IPS-18c (cell line): ENCODE measurements at regions not wholly inside any gene's neighbourhood (a gene's known extent, or its start where the extent isn't known, plus 50 kb on each side); places are given as distances from the start of the nearest gene placed in this dataset.
A peak's percentile ranks its signal among the peaks of the same experiment; 100 is the strongest.
"Not testable (repeated sequence)": the region's sequence is repeated elsewhere in the genome, so short reads cannot be mapped to it uniquely, and the experiment has no call there.

Source experiments
- H3K4me3 ChIP-seq: 2 replicates; pipeline ENCODE4 v1.7.0; 2013; ENCODE audit warnings: low read depth, mild to moderate bottlenecking, low read length, moderate library complexity; ENCODE audit not compliant: insufficient read depth
- H3K9me3 ChIP-seq: one replicate; pipeline ENCODE4 v1.6.1; 2013; ENCODE audit warnings: mild to moderate bottlenecking, low read length, moderate library complexity; ENCODE audit not compliant: control insufficient read depth, insufficient read depth

- Histone ChIP-seq H3K4me3 (no peak overlapping the region), H3K9me3 (no peaks in the 10 kb centered on the region)
Observed at GRCh38 chr9:29160763-29161353, 1587.6 kb upstream of the C9orf72 start.

GRCh38 chr9:29174136-29174535 lies 1600.9 kb upstream of the C9orf72 start:
- Histone ChIP-seq H3K4me3 (no peak overlapping the region), H3K9me3 (no peaks in the 10 kb centered on the region)

- no peaks in the 10 kb centered on the region for H3K9me3 ChIP-seq
- no peak overlapping the region for H3K4me3 ChIP-seq
Observed at GRCh38 chr9:29176231-29176630, 1603.0 kb upstream of the C9orf72 start.

GRCh38 chr9:29176786-29177185 lies 1603.5 kb upstream of the C9orf72 start:
- Histone ChIP-seq H3K9me3 (no peaks in the 10 kb centered on the region), H3K4me3 (no peak overlapping the region)

GRCh38 chr9:29183971-29184370 lies 1610.7 kb upstream of the C9orf72 start:
- Histone ChIP-seq H3K4me3 (no peak overlapping the region), H3K9me3 (no peaks in the 10 kb centered on the region)

- not testable (repeated sequence) for H3K4me3 ChIP-seq, H3K9me3 ChIP-seq
Observed at GRCh38 chr9:29188771-29189170, 1615.5 kb upstream of the C9orf72 start.

- not testable (repeated sequence) for H3K9me3 ChIP-seq, H3K4me3 ChIP-seq
Observed at GRCh38 chr9:29189221-29189620, 1615.9 kb upstream of the C9orf72 start.

GRCh38 chr9:29198861-29199260 lies 1625.6 kb upstream of the C9orf72 start:
- H3K9me3 ChIP-seq = no peaks in the 10 kb centered on the region
- no peak overlapping the region for H3K4me3 ChIP-seq

- Histone ChIP-seq H3K4me3 (no peak overlapping the region), H3K9me3 (no peaks in the 10 kb centered on the region)
Observed at GRCh38 chr9:29199975-29200374, 1626.7 kb upstream of the C9orf72 start.

- H3K4me3 ChIP-seq = no peak overlapping the region
- H3K9me3 ChIP-seq = no peaks in the 10 kb centered on the region
Observed at GRCh38 chr9:29200650-29201049, 1627.4 kb upstream of the C9orf72 start.

- Histone ChIP-seq H3K9me3 (no peaks in the 10 kb centered on the region), H3K4me3 (no peak overlapping the region)
Observed at GRCh38 chr9:29203244-29203930, 1630.1 kb upstream of the C9orf72 start.

- H3K9me3 ChIP-seq = no peaks in the 10 kb centered on the region
- H3K4me3 ChIP-seq = no peak overlapping the region
Observed at GRCh38 chr9:29208670-29209069, 1635.4 kb upstream of the C9orf72 start.

GRCh38 chr9:29209748-29210291 lies 1636.5 kb upstream of the C9orf72 start:
- Histone ChIP-seq H3K4me3 (no peak overlapping the region), H3K9me3 (no peaks in the 10 kb centered on the region)

- peak overlapping the region; percentile 77 for H3K4me3 ChIP-seq
- H3K9me3 ChIP-seq = no peaks in the 10 kb centered on the region
Observed at GRCh38 chr9:29211003-29211579, 1637.8 kb upstream of the C9orf72 start.

GRCh38 chr9:29211580-29212396 lies 1638.5 kb upstream of the C9orf72 start:
- Histone ChIP-seq H3K9me3 (no peaks in the 10 kb centered on the region), H3K4me3 (peak overlapping the region; percentile 77)

- Histone ChIP-seq H3K9me3 (no peaks in the 10 kb centered on the region), H3K4me3 (peak overlapping the region; percentile 77)
Observed at GRCh38 chr9:29212397-29213387, 1639.4 kb upstream of the C9orf72 start.
